ENCODE measurements at regions not wholly inside any gene's neighbourhood (a gene's known extent, or its start where the extent isn't known, plus 50 kb on each side); places are given as distances from the start of the nearest gene placed in this dataset.

DNA sequence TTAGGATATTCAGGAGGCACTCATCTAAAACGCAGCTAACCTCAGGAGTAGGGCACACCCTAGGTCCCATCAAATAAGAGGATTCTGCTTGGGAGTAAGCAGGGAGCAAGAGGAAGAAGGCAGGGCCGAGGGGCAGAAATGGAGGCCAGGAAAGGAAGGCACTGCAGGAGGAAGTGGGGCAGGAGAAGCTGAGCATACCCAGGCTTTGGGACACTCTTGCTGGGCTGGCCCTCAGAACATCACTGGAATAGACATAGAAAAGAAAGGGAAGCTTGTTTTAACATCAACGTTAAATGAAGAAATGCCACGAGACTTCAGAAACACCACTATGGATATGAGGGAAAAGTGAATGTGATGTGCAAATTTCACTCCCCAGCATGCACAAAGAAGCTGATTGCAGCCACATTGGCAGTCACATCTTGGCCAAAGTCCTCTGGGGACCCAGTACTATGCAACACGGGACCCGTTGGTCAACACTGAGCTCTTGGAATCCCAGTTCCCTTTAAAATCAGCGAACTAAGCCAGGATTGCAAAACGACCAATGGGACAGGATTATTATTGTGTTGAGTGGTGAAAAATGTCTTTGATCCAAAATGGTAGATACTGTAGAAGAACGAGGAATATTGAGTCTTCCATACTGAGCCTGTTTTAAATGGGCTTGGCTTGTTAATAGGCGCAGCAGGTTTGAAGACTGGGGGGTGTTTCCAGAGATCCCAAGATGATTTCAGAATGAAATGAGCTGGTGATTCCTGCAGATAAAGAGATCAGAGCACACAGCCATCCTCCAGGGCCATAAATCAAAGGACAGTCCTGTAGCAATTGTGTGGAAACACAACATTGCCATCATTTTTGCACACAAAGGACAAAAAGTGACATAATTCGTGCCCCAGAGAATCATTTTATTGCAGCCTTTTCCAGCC is 152.4 kb downstream of the TOMM20 start (continued):
- TF ChIP-seq, protein P1, sequence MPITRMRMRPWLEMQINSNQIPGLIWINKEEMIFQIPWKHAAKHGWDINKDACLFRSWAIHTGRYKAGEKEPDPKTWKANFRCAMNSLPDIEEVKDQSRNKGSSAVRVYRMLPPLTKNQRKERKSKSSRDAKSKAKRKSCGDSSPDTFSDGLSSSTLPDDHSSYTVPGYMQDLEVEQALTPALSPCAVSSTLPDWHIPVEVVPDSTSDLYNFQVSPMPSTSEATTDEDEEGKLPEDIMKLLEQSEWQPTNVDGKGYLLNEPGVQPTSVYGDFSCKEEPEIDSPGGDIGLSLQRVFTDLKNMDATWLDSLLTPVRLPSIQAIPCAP (CRISPR knock-in tag; IDR thresholded peaks at IDR 0.05; ENCODE audit: low read depth), result no peak
- TF ChIP-seq PCBP1 (IDR thresholded peaks at IDR 0.05; ENCODE audit: borderline replicate concordance, low read depth, low read length), result no peak
- TF ChIP-seq ZNF598 (CRISPR knock-in tag; IDR thresholded peaks at IDR 0.05; ENCODE audit: borderline replicate concordance), result no peak
- TF ChIP-seq ZNF674 (CRISPR knock-in tag; IDR thresholded peaks at IDR 0.05; ENCODE audit: low read depth), result no peak
- TF ChIP-seq, protein P2, sequence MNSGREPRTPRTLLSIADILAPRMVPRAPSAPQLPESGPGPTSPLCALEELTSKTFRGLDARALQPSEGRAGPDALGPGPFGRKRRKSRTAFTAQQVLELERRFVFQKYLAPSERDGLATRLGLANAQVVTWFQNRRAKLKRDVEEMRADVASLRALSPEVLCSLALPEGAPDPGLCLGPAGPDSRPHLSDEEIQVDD (CRISPR knock-in tag; IDR thresholded peaks at IDR 0.05; ENCODE audit: borderline replicate concordance), result no peak
- no peak for TF ChIP-seq ZNF333 (CRISPR knock-in tag; IDR thresholded peaks at IDR 0.05; ENCODE audit: borderline replicate concordance)
- TF ChIP-seq, protein P3, sequence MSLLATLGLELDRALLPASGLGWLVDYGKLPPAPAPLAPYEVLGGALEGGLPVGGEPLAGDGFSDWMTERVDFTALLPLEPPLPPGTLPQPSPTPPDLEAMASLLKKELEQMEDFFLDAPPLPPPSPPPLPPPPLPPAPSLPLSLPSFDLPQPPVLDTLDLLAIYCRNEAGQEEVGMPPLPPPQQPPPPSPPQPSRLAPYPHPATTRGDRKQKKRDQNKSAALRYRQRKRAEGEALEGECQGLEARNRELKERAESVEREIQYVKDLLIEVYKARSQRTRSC (CRISPR knock-in tag; IDR thresholded peaks at IDR 0.05; ENCODE audit: low read depth), result no peak
- no peak for TF ChIP-seq KAT2B (IDR thresholded peaks at IDR 0.05; ENCODE audit: borderline replicate concordance, low read depth, low read length)
- peak; percentile 95 for TF ChIP-seq GATAD2A (CRISPR knock-in tag; IDR thresholded peaks at IDR 0.05)
- no peak for TF ChIP-seq JUN (CRISPR knock-in tag; IDR thresholded peaks at IDR 0.05)
- TF ChIP-seq TOPORS (CRISPR knock-in tag; IDR thresholded peaks at IDR 0.05), result no peak
- TF ChIP-seq ZNF709 (CRISPR knock-in tag; IDR thresholded peaks at IDR 0.05), result no peak
- peak; percentile 75 for TF ChIP-seq SMAD3 (CRISPR knock-in tag; IDR thresholded peaks at IDR 0.05)
- TF ChIP-seq ZNF678 (CRISPR knock-in tag; IDR thresholded peaks at IDR 0.05), result no peak
- no peak for TF ChIP-seq CHCHD3 (CRISPR knock-in tag; IDR thresholded peaks at IDR 0.05)
- no peak for TF ChIP-seq REXO4 (CRISPR knock-in tag; IDR thresholded peaks at IDR 0.05; ENCODE audit: borderline replicate concordance)
- peak; percentile 82 for TF ChIP-seq TCF7 (IDR thresholded peaks at IDR 0.05; ENCODE audit: low read depth)
- no peak for TF ChIP-seq ISX (CRISPR knock-in tag; conservative IDR thresholded peaks at IDR 0.05)
- TF ChIP-seq ZNF788 (CRISPR knock-in tag; IDR thresholded peaks at IDR 0.05; ENCODE audit: borderline replicate concordance), result 0 out of 2 replicates have a peak, but pooled peaks have one; percentile 33
- TF ChIP-seq PRMT3 (CRISPR knock-in tag; IDR thresholded peaks at IDR 0.05; ENCODE audit: borderline replicate concordance, low read depth), result no peak
- TF ChIP-seq PTBP1 (IDR thresholded peaks at IDR 0.05; ENCODE audit: low read depth, low read length, poor library complexity, severe bottlenecking), result no peak
- no peak for TF ChIP-seq HNRNPK (IDR thresholded peaks at IDR 0.05; ENCODE audit: low read depth, low read length, poor library complexity, severe bottlenecking)
- TF ChIP-seq, protein P4, sequence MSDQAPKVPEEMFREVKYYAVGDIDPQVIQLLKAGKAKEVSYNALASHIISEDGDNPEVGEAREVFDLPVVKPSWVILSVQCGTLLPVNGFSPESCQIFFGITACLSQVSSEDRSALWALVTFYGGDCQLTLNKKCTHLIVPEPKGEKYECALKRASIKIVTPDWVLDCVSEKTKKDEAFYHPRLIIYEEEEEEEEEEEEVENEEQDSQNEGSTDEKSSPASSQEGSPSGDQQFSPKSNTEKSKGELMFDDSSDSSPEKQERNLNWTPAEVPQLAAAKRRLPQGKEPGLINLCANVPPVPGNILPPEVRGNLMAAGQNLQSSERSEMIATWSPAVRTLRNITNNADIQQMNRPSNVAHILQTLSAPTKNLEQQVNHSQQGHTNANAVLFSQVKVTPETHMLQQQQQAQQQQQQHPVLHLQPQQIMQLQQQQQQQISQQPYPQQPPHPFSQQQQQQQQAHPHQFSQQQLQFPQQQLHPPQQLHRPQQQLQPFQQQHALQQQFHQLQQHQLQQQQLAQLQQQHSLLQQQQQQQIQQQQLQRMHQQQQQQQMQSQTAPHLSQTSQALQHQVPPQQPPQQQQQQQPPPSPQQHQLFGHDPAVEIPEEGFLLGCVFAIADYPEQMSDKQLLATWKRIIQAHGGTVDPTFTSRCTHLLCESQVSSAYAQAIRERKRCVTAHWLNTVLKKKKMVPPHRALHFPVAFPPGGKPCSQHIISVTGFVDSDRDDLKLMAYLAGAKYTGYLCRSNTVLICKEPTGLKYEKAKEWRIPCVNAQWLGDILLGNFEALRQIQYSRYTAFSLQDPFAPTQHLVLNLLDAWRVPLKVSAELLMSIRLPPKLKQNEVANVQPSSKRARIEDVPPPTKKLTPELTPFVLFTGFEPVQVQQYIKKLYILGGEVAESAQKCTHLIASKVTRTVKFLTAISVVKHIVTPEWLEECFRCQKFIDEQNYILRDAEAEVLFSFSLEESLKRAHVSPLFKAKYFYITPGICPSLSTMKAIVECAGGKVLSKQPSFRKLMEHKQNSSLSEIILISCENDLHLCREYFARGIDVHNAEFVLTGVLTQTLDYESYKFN (CRISPR knock-in tag; conservative IDR thresholded peaks at IDR 0.05), result peak; percentile 77
- TF ChIP-seq NCOR1 (IDR thresholded peaks at IDR 0.05; ENCODE audit: borderline replicate concordance, low read length), result peak; percentile 84; the same call in 1 of the 2 replicates
